GM12872 (cell line): ENCODE measurements at regions not wholly inside any gene's neighbourhood (a gene's known extent, or its start where the extent isn't known, plus 50 kb on each side); places are given as distances from the start of the nearest gene placed in this dataset.

Experiments
- TF ChIP-seq, protein P1 (sequence below): IDR thresholded peaks from 3 replicates; pipeline ENCODE4 v1.5.1; 2011; ENCODE audit warnings: low read depth, mild to moderate bottlenecking, low read length, moderate library complexity; ENCODE audit not compliant: insufficient read depth

DNA sequence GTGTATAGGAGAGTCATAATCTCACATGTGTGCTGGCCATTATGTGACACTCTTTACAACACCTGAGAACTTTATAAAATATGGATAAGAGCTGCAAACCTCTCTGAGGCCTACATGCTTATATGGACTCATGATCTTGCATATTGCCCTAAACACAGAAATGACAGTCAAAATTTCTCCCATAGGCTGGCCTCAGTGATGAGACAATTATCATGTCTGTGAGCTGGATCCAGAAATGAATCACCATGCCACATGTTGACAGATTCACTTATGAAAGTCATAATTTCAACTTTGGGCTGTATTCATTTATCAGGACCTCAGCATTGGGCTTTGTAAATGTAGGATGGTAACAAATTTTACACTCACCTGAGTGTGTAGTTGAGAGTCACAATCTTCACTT is 948.8 kb upstream of the TSPY4 start:
- TF ChIP-seq, protein P1, sequence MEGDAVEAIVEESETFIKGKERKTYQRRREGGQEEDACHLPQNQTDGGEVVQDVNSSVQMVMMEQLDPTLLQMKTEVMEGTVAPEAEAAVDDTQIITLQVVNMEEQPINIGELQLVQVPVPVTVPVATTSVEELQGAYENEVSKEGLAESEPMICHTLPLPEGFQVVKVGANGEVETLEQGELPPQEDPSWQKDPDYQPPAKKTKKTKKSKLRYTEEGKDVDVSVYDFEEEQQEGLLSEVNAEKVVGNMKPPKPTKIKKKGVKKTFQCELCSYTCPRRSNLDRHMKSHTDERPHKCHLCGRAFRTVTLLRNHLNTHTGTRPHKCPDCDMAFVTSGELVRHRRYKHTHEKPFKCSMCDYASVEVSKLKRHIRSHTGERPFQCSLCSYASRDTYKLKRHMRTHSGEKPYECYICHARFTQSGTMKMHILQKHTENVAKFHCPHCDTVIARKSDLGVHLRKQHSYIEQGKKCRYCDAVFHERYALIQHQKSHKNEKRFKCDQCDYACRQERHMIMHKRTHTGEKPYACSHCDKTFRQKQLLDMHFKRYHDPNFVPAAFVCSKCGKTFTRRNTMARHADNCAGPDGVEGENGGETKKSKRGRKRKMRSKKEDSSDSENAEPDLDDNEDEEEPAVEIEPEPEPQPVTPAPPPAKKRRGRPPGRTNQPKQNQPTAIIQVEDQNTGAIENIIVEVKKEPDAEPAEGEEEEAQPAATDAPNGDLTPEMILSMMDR, result no peak

DNA sequence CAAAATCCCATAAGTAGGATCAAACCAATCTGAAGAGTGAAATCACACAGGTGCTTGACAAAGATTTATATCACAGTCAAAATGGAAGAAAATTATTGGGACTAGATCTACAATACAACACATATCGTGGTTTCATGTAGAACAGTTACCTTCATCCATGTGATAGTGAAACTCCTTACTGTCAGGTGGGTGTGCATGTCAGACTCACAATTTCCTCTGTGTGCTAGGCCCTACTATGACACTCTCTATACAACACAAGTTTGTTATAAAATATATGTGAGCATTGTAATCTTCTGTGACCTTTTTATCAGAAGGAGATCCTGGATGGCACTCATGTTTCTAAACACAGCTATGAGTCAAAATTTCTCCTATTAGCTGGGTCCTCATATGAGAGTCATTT is 947.0 kb upstream of the TSPY4 start:
- TF ChIP-seq, protein P1, result no peak

DNA sequence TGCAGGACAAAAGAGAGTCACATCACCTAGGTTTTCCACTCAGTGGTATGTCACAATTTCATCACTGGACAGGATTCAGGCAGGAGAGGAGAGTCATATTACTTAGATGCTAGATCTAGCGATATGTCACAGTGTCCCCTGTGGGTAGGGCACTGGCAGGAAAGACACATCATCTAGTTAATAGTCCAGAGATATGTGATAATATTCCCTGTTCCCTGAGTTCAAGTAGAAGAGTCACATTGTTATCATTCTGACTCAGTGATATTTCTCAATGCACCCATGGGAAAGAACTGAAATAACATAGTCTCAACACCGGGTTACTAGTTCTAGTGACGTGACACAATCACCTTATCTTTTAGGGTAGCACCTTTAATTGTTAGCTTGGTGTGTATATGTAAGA is 944.0 kb upstream of the TSPY4 start:
- TF ChIP-seq, protein P1, result no peak

DNA sequence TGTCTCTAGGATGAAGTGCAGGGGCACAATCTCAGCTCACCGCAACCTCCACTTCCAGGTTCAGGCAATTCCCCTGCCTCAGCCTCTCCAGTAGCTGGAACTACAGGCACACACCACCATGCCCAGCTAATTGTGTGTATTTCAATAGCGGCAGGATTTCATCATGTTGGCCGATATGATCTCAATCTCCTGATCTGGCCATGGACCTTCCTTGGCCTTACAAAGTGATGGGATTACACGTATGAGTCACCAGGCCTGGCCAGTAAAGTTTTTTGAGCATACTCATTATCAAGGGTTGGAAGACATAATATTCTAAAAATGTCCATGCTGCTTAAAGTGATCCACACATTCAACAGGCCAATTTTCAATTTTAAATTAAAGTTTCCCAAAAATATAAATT is 914.4 kb upstream of the TSPY4 start:
- TF ChIP-seq, protein P1, result no peak

DNA sequence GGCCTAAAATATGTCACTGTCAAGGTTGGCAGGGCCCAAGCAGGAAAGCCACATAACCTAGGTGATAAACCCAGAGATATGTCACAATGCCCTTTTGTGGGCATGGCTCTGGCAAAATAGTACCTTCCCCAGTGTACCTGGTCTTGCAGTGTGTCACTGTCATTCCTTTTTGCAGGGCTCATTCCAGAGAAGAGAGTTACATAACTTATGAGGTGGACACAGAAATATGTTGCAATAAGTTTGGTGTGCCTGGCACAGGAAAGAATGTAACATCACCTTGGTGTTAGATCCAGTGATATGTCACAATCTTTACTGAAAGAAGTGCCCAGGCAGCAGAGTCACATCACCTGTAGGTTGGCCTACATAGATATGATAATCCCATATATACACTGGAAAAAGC is 910.8 kb upstream of the TSPY4 start:
- TF ChIP-seq, protein P1, result no peak

DNA sequence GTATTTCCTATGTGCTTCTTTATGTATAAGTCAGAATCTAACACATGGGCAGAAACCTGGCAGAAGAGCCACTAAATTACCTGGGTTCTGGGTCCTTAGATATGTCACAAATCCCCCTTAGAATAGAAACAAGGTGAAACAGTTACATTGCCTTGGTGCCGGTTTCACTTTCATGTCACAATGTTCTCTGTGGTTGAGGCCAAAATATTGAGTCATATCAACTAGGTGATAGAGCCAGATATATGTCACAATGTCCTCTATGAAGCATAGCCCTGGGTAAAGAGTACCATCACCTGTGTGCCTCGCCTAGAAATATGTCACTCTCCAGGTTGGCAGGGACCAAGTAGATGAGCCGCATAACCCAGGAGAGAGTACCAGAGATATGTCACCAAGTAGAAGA is 899.8 kb upstream of the TSPY4 start:
- TF ChIP-seq, protein P1, result no peak

DNA sequence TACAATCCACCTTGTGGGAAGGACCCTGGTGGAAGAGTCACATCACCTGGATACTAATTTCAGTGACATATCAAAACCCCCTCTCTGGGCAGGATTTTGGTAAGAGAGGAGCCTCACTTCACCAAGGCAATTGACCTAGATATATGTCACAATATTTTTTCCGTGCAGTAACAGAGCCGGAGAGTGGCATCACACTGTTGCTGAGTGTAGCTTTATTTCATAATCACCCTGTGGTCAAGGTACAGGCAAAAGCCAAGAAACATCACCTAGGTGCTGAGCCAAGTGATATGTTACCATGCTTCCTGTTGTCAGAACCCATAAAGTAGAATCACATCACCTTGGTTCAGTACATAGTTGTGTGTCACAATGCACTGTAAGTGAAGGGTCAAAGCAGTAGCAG is 895.2 kb upstream of the TSPY4 start:
- TF ChIP-seq, protein P1, result no peak

DNA sequence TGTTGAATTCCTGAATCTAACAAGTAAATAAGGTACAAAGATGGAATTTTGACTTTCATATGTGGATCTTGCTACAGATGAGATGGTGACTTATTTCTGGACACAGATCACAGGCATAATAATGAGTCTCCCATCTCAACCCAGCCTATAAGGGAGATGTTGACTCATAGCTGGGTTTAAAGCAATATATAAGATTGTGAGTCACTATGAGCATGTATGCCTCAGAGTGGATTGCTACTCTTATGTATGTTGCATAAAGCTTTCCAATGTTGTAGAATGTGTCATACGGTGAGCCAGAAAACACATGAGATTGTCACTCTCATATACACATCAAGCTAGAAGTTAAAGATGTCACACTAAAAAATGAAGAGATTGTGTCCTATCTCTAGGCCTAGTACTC is 884.3 kb upstream of the TSPY4 start:
- TF ChIP-seq, protein P1, result no peak
